ENCODE measurements at regions not wholly inside any gene's neighbourhood (a gene's known extent, or its start where the extent isn't known, plus 50 kb on each side); places are given as distances from the start of the nearest gene placed in this dataset.

- no peak overlapping the region for H3K4me3 ChIP-seq
- no peak for TF ChIP-seq POLR2A (IDR thresholded peaks at IDR 0.05)
- TF ChIP-seq EP300 (IDR thresholded peaks at IDR 0.05), result no peak
- TF ChIP-seq, protein P1, sequence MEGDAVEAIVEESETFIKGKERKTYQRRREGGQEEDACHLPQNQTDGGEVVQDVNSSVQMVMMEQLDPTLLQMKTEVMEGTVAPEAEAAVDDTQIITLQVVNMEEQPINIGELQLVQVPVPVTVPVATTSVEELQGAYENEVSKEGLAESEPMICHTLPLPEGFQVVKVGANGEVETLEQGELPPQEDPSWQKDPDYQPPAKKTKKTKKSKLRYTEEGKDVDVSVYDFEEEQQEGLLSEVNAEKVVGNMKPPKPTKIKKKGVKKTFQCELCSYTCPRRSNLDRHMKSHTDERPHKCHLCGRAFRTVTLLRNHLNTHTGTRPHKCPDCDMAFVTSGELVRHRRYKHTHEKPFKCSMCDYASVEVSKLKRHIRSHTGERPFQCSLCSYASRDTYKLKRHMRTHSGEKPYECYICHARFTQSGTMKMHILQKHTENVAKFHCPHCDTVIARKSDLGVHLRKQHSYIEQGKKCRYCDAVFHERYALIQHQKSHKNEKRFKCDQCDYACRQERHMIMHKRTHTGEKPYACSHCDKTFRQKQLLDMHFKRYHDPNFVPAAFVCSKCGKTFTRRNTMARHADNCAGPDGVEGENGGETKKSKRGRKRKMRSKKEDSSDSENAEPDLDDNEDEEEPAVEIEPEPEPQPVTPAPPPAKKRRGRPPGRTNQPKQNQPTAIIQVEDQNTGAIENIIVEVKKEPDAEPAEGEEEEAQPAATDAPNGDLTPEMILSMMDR (IDR thresholded peaks at IDR 0.05), result no peak
- H3K27ac ChIP-seq, result no peak overlapping the region
- WGBS, 3 donors, result 89 to 97% (median 93%) methylated on average over 11 to 19 of the region's 19 CpGs
- no peak for DNase-seq
- no peaks in the 10 kb centered on the region for H3K4me1 ChIP-seq (ENCODE audit: insufficient read depth)
- no peaks in the 10 kb centered on the region for H3K9me3 ChIP-seq
- no peaks in the 10 kb centered on the region for H3K36me3 ChIP-seq
- H3K27me3 ChIP-seq, result no peaks in the 10 kb centered on the region
- intact Hi-C loops (cut with DNase I), result no loop called here
Observed at GRCh38 chr3:21271606-21272016, 479.4 kb downstream of the ZNF385D start.

GRCh38 chr3:21269882-21270281 lies 481.1 kb downstream of the ZNF385D start:
- H3K4me3 ChIP-seq, result no peak overlapping the region
- TF ChIP-seq POLR2A (IDR thresholded peaks at IDR 0.05) (no peak), EP300 (IDR thresholded peaks at IDR 0.05) (no peak)
- TF ChIP-seq, protein P1 (IDR thresholded peaks at IDR 0.05), result no peak
- no peaks in the 10 kb centered on the region for H3K9me3 ChIP-seq
- H3K27ac ChIP-seq, result no peak overlapping the region
- intact Hi-C loops (cut with DNase I), result no loop called here
- H3K4me1 ChIP-seq (ENCODE audit: insufficient read depth), result no peaks in the 10 kb centered on the region
- H3K36me3 ChIP-seq, result no peaks in the 10 kb centered on the region
- no peak for DNase-seq
- H3K27me3 ChIP-seq, result no peaks in the 10 kb centered on the region

DNA sequence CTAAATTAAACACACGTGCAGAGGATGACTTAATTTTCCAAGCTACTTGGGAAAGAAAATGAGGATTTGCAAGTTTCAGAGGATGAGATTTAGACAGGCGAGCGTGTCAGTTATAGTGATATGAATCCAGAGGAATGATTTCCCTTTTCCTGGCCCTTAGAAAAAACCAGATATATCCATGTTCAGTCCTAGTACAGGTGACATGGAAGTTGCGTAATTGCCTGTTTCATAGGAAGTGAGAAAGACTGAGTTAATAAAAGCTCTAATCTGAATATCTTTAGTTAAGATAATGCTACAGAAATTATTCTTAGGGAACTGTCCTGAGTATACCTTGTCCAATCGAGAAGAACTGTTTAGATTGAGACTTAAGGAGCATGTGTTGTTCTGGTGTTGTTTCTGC lies 490.5 kb downstream of the ZNF385D start:
- Histone ChIP-seq H3K36me3 (no peaks in the 10 kb centered on the region), H3K4me1 (ENCODE audit: insufficient read depth) (no peaks in the 10 kb centered on the region), H3K4me3 (no peak overlapping the region), H3K27ac (no peak overlapping the region), H3K27me3 (no peaks in the 10 kb centered on the region), H3K9me3 (no peaks in the 10 kb centered on the region)
- intact Hi-C loops (cut with DNase I), result no loop called here
- WGBS, 3 donors, result 66 to 82% (median 70%) methylated on average over 5 of the region's 5 CpGs
- TF ChIP-seq POLR2A (IDR thresholded peaks at IDR 0.05) (no peak), EP300 (IDR thresholded peaks at IDR 0.05) (no peak)
- TF ChIP-seq, protein P1 (IDR thresholded peaks at IDR 0.05), result no peak
- DNase-seq, result no peak

DNA sequence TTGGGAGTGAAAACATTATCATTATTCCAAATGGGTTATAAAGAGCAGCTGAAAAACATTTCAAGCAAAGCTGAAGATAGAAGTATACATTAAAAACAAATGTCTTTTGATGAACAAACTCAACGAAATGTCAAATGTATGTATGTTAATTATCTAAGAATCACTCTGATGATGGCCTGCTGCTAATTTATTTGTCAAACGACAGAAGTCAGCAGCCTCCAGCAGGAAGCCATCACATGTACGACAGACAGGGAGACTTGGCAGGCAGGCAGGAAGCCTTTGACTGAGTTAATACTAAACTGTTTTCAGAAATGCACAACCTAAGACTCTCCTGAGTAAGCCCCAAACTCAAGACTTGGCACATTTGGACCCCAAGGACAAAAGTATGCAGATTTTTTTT lies 491.1 kb downstream of the ZNF385D start:
- no peak overlapping the region for H3K4me3 ChIP-seq
- no peaks in the 10 kb centered on the region for H3K27me3 ChIP-seq
- no peaks in the 10 kb centered on the region for H3K9me3 ChIP-seq
- H3K36me3 ChIP-seq, result no peaks in the 10 kb centered on the region
- no peak for DNase-seq
- TF ChIP-seq EP300 (IDR thresholded peaks at IDR 0.05), result no peak
- TF ChIP-seq POLR2A (IDR thresholded peaks at IDR 0.05), result no peak
- TF ChIP-seq, protein P1 (IDR thresholded peaks at IDR 0.05), result no peak
- intact Hi-C loops (cut with DNase I), result no loop called here
- 16 to 23% (median 22%) methylated on average over 3 of the region's 3 CpGs for WGBS, 3 donors
- H3K4me1 ChIP-seq (ENCODE audit: insufficient read depth), result no peaks in the 10 kb centered on the region
- H3K27ac ChIP-seq, result no peak overlapping the region

DNA sequence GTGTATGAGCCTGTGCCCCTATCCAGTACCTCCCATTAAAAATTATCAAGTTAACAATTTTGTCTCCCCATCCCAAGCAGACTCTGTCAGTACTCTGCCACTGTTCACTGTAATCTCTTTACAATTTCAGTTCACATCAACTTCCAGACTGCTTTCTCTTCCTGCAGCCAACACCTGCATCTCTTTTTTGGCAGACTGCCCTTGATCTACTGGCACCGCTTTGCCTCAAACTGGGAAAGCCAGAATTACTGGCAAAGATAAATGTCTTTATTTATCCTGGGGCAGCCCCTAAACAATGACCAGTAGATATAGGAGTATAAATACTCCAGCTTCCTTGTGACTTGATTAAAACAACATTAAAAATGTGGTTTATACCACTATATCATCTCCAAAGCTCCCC lies 494.1 kb downstream of the ZNF385D start:
- no peaks in the 10 kb centered on the region for H3K27me3 ChIP-seq
- no peak overlapping the region for H3K4me3 ChIP-seq
- WGBS, 3 donors, result 20 to 67% (median 62%) methylated on average over 1 of the region's 1 CpG
- no peak for DNase-seq
- no peaks in the 10 kb centered on the region for H3K9me3 ChIP-seq
- no peaks in the 10 kb centered on the region for H3K36me3 ChIP-seq
- TF ChIP-seq EP300 (IDR thresholded peaks at IDR 0.05) (no peak), POLR2A (IDR thresholded peaks at IDR 0.05) (no peak)
- TF ChIP-seq, protein P1 (IDR thresholded peaks at IDR 0.05), result no peak
- intact Hi-C loops (cut with DNase I), result no loop called here
- H3K27ac ChIP-seq, result no peak overlapping the region
- no peaks in the 10 kb centered on the region for H3K4me1 ChIP-seq (ENCODE audit: insufficient read depth)
